Fibroblast of skin of left biceps (primary cell): ENCODE measurements at regions not wholly inside any gene's neighbourhood (a gene's known extent, or its start where the extent isn't known, plus 50 kb on each side); places are given as distances from the start of the nearest gene placed in this dataset.
A peak's percentile ranks its signal among the peaks of the same experiment; 100 is the strongest.

ENCODE experiments used
- DNase-seq, 2 experiments: peaks; one replicate each; pipeline ENCODE4 v3.0.0-alpha.2; 2013; ENCODE audit warnings: low read depth in 2 of 2

DNA sequence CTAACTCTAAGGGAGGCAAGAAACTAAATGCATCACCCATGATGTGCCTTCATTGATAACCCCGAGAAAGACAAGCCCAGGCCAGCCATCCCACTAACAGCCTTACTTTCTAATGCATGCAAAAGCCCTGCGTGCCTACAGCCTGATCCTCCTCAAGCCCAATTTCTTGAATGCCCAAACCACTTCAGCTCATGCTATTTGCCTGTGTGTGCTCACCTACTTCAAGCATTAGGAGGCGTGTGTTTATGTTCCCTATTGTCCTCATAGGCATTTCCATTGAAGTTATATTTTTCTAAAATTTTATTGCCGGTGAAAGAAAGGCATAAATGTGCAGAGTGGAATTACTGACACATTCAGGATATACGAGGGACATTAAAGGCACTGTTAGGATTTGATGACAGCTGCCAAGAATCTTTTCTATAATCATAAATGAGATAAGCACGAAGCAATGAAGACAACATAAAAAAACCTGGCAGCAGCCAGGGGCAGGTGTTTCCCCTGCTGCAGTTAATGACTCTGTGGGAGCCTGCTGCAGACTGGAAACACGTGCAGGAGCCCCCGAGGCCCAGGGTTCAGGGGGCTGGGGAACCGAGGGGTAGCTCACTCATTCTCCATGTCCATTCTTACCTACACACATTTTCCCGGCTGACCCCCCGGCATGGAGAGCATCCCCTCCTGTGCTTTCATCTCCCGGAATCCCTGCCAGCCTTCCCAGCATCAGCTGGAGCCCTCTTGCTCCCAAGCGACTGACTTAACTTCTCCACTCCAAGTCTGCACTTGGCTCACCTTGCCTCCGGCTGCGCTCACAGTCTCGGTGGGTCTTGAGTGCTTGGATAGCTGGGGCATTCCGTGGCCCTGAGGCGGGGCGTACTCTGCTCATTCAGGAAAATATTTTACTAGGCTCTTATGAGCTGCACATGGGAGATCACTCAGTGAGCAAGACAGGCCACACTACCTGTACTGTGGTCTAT lies 292.3 kb upstream of the SIX2 start:
- no peak for DNase-seq

DNA sequence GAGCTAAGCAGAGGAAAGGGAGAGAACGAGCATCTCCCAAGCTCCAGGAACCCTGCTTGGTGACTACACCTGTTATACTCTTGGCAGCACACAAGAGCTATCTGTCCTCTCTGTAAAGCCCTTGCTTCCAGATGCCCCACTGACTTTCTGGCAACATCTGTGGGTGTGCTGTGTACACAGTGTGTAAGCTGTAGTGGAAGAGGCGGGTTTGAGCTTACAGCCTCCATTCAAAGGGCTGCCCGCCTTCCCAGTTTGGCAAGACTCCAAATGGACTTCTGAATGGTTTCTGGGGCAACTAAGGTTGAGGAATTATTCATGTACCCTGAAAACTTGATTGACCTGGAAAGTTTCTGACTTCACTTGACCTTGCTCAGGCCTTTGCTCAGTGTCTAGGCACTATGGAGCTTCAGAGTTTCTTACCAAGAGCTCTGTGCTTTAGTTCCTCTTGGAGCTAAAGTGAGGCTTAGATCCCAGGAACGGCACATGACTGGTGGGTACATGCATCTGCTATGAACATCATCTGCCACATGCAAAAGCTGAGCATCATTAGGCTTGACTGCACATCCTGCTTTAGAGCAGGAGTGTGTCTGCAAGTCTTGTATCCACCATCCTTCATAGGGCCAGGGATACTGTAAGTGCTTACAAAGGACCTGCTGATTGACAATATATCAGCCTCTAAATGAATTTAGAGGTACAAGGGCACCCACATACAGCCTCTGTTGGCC lies 290.9 kb upstream of the SIX2 start:
- DNase-seq, result no peak

DNA sequence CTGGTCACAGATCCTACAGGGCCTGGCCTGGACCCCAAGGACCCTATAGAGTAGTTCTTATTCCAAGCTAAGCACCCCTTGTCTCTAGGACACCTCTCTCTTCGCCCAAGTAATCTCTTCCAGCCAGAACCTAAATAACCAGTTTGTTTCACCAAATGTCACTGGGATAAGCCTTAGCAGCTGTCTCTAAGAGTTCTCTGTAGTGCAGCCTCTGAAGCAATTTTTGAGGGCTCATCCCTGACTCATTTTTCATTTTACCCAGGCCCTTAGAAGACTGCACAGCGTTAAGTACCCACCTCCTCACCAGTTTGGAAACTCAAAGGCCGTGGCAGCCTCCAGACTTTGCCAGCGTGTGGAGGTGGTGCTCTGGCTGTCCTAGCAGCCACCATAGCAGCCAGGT lies 290.1 kb upstream of the SIX2 start:
- no peak for DNase-seq

DNA sequence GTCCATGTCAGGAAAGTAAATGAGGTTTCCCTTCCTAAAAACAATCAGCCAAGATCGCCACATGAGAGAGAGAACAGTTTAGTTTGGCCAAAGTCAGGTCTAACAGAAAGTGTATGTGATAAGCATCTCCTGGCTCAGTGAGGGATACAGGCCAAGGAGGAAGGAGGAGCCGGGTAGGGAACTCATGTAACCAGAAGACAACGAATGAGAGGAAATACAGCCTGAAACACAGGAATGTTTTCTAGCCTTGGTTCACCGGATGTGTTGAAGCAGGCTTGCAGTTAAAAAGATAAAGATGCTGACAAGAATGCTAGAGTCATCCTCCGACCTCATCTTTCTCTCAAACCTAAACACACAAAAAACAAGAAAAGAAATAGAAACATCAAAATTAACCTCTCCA lies 283.9 kb upstream of the SIX2 start:
- DNase-seq, result peak in 1 of 2 experiments; percentile 13

DNA sequence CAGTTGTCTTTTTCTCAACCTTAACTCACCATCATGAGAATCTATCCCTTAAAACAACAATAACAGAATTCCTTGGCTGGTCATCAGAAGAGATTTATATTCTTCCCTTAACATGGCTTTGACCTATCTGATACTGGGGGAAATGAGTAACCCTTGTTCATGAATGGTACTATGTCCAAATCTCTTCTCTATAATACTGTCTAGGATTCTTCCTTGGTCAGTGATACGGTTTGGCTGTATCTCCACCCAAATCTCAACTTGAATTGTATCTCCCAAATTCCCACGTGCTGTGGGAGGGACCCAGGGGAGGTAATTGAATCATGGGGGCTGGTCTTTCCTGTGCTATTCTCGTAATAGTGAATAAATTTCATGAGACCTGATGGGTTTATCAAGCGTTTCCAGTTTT lies 282.0 kb upstream of the SIX2 start:
- DNase-seq, result no peak

DNA sequence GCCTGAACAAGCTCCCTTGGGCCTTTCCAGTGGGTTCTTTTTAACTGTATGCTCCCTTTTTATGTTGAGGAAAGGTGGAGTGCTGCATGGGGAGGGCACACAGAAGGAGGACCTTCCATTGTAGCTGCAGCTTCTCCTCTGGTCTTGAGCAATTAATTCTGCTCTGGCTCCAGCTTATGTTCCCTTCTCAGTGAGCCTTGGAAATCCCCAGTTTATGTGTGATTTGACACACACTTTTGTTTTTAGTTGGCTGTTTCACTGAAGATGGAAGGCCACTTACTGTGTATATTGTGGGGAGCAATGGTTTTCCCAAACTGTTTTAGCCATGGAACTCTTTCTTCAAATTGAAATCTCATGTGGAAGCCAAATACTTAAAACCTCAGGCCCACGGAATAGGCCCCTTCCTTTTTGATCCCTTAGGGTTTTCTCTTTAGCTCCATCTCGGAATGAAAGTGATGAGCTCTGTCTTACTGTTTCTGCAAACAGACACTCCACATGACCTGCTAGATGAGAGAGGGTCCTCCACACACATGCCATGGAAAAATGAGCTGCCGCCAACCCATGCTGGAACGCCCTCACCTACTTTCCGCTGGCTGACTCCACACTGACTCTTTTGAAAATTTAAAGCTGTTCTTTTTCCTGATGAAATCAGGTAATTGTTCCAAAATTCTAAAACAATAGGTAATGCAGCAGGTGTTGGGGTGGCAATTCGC lies 280.9 kb upstream of the SIX2 start:
- no peak for DNase-seq

DNA sequence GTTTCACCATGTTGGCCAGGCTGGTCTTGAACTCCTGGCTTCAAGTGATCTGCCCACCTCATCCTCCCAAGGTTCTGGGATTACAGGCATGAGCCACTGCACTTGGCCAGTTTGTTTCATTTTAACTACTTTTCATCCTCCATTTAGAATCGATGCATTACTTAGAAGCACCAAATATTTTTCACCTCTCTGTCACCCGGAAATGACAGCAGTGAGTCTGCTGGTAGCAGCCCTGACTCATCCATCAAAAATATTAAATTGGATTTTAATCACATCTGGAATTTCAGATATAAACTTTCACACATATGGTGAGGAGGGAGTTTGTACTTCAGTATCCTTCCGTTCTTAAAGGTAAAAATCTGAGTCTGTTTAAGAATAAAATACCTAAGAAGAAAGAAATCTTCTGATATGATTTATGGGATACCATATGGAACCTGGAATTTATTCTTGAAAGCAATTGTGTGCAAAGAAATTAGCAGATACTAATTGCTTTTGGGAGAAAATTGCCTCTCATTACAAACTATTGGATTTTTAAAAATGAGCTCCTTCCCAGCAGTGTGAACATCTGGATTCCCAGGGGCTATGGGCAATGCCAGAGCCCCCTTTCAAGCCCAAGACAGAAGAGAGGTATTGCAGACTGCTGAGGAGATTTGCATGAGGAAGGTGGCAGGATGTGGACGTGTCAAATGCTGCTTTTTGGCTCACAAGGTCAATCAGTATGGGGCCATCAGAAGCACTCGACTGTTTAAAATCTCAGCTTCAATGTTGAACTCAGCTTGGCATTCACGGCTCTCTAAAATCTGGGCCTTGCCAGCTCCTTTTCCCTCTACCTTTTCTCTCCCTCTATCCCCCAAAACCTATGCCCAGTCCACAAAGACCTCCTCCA lies 279.5 kb upstream of the SIX2 start:
- peak; percentile 44 to 57 for DNase-seq

DNA sequence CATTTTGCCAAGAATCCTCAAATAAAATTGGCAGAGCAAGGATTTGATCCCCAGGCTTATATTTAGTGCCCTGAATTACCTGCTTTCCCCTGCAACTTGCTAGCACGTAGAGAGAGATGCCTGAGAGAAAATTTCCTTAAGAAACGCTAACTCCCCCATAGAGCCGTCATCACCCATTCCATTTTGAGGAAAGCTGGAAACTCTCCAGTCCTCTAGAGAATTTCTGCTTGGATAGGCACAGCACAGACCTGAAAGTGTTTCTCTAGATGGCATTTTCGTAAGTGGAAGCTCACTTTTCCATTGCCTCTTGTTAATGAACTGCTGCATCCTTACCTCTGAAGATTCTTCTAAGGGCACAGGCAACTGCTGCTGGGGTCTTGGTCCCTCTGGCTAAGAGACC lies 277.8 kb upstream of the SIX2 start:
- DNase-seq, result no peak

DNA sequence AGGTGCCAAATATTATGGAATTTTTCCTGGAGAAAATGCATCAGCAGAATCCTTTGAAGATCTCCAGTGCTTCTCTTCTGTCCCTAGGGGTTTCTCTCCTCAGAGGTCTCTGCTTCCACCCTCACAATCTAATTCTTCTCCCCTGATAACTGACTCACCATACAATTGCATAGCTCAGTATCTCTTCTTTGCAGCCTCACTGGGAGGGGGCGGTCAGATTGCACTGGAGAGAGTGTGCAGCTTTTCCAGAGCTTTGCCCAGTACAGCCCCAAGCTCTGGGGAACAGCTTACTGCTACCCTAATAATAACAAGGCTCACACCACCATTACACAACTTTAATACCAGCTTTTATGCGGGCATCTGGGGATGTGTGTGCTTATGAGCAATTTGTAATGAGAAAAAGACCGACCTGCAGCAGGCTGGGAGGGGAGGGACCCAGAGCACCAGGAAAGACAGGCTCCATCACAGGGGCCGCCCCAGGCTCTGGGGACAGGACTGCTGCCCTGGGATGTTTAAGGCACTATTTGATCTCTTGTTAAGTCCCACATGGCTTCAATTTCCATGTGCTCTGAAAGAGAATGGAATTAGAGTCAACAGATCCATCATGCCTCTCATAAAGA lies 276.6 kb upstream of the SIX2 start:
- no peak for DNase-seq

DNA sequence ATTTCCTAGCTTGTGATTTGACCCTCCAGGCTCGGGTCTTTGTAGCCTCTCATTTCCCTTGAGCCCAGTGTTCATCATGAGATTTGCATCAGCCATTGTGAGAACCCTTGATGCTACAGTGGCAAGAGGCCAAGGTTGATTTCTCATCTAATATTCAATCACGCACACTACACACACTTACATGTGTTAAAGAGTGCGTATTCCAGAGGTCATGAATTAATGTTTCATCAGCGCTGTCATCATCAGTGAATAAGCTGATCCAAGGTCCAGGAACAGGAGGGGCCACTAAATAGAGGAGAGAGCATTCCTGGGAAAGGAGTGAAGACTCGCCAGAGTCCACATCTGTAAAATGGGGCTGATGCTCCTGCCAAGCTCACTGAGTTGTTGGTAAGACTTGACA lies 276.1 kb upstream of the SIX2 start:
- peak; percentile 58 to 63 for DNase-seq

DNA sequence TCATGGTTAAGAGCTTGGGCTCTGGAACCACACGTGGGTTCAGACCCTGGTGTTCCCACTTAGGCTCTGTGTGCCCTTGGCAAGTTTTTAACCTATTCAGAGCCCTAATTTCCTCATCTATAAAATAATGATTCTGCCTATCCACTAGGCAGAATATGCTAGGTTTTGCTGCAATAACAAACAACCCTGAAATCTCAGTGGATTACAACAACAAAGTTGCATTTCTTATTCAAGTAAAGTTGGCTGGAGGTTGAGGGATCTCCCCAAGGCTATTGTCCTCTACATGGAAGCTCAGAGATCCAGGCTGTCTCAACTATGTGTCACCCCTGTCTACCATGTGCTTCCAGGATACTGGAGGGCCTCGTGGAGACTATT lies 275.4 kb upstream of the SIX2 start:
- no peak for DNase-seq

DNA sequence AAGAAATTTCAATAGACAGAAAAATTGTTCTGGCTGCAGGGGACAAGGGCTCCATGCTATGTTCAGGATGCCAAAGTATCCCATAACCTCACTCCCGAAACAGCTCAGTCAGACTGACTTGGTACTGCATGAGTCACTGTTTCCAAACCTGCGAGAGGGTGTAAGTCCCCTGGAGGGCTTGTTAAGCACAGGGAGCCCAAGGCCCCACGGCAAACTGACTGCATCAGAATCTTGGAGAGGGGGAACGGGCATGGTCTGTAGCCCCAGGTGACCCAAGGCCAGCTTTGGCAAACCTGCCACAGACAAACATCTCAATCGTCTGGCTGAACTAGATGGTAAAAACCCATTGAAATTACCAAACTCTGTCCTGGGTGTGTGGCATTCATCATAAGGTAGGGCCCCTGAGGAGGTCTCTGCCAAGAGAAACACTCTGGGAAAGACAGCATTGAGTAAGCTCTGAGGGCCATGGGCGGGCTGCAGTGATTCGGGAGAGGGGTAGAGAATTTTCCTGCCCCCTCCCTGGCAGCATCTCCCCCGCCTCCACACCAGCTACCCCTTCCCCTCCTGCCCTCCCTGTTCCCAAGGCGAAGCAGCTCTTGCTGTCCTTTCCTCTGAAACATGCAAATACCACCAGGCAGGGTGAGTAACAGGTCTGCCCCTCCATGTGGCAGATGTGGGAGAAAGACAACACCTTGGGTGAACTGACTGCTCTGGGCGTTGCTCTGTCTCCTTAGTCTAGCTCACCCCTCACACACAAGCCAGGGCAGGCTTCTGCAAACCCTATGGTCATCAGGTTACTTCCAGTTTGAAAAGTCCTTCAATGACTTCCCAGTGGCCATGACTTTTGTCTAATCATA lies 274.7 kb upstream of the SIX2 start:
- no peak for DNase-seq

DNA sequence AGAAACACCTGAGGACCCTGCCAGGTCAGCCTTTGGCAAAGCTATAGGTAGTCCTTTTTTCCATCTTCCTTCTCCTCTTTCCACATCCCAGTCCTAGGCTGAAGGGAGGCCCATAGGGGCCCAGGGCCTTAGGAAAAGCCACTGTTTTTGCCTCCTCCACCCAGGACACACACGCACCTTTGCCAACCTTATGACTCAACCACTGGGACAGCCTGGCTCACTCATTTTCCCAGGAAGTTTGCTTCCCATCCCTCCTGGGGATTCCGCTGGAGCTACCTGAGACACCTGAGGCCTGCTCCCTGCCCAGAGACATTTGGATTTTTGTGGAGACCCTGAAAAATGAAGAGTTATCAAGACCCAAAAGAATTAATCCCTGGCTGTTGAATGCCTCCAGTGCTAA lies 273.4 kb upstream of the SIX2 start:
- DNase-seq, result no peak

DNA sequence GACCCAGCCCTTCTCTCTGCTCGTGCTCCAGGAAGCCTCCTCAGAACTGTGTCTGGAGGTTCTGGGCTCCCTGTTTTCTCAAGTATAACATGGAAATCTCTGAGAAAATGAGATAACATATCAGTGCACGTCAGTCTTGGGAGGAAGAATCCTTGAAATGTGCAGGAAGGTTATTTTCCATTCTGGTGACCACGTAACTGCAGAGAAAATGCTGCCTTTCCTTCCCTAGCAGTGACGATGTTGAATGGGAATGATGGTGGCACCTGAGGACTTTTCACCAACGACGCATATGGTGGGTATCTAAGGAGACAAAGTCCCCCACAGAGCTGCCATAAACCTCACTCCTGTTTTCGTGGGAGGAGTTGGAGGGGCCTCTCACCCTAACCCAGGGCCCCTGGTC lies 272.1 kb upstream of the SIX2 start:
- DNase-seq, result no peak

DNA sequence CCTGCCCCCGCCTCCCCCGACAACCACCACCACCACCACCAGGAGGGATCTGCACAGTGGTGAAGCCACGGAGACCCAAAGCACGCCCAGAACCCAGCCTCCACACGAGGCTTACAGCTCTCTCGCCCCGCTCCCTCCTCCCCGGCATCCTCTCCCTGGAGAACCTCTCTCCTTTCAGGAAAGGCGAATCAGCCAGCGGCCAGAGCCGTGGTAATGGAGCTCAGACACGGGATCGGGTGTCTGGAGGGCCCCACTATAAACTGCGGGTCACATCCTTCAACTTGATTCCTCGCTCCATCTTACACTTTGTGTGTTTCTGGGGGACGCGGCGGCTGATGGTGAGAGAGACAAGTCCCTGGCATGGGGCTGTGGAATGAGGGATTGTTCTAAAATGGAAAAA lies 271.5 kb upstream of the SIX2 start:
- no peak for DNase-seq

DNA sequence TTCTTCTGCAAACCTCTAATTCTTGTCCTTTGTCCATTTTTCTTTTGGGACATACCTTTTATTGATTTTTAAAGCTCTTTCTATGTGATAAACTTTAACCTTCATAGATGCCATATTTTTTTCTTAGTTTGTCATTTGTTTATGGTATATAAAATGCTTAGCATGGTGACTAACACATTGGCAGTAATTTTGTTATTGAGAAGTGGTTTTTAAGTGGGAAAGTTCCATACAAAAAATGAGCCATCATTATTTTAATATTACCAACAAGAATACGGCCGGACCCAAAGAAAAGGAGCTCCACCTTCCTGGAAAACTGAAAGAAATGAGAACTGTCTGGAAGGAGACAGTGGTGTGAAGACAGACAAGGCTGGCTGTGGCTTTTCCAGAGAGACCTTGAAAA lies 270.1 kb upstream of the SIX2 start:
- no peak for DNase-seq

DNA sequence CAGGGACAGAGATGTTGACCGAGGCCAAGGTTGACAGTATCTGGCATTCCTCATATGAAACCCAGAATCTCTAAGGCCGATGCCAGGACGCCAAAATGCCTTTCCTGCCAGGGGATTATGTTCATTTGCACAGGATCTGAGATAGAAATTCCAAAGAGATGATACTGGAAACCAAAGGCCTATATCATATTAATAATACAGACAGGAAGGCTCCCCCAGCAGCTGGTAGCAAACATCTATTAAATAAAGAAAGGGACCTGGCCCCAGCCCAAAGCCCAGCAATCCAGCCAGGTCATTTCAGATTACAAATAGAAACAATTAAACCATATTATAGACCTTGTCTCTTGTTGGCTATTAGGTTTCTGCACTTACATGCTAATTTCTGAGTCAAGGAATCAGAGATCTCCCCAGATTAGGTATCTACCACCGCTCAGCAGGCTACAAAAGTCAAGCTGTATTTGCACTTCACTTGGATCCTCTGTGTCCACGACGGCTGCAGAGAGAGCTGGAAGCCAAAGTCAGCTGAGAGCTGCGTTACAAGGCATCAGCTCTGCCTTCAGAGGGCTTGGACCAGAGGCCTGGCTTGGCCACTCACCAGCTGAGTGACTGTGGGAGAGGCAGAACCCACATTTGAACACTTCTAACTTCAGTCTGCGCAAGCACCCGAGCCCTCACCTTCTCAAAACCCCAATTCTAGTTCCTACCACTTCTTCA lies 269.3 kb upstream of the SIX2 start:
- DNase-seq, result no peak

DNA sequence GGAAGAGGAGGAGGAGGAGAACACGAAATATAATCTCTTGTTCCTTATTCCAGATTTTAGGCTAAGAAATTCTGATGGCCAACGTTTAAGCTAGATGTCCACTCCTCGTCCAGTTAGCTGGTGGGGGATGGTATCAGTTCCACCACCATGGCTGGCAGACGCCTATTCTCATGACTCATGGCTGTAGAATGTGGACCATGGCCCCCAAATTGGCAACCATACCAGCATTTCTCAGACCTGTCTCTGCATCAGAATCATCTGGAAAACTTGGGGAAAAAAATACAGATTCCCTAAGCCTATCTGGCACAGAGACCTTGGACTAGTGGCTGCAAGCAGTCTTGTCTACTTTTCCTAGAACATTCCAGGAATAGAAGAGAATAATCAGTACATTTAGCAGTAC lies 267.7 kb upstream of the SIX2 start:
- no peak for DNase-seq

DNA sequence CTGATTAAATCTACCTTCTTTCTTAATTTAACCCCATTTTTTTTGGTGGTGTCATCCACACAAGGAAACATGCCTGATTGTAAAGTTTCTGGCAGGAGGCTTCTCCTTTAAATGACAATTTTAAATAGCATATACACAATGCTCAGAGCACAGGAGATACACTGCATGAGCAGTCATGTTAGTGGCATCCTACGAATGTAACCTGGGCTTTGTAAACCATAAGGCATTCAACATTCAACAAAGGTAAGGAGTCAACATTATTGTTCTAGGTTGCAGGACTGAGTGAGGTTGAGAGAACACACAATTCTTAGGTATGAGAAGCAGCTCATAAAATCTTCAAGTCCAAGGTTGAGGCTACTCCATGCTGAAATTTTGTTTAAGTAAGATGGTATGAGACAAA lies 266.6 kb upstream of the SIX2 start:
- no peak for DNase-seq
